ENCODE measurements at regions not wholly inside any gene's neighbourhood (a gene's known extent, or its start where the extent isn't known, plus 50 kb on each side); places are given as distances from the start of the nearest gene placed in this dataset.
"Not testable (repeated sequence)": the region's sequence is repeated elsewhere in the genome, so short reads cannot be mapped to it uniquely, and the experiment has no call there.

- CTCF ChIA-PET (ENCODE audit: low intra/inter-chr PET ratio): not testable (repeated sequence)
These were observed 219.4 kb upstream of the SGCG start for GRCh38 chr13:22961342-22961741.

GRCh38 chr13:22961835-22962537 is 218.8 kb upstream of the SGCG start:
- POLR2A ChIA-PET: no interaction called here
- Histone ChIP-seq H3K4me2 (ENCODE audit: insufficient read depth, low read length) (no peak overlapping the region), H4K20me1 (replicated peaks; ENCODE audit: control insufficient read depth, insufficient read depth, low read length) (no peaks in the 10 kb centered on the region), H3K4me1 (replicated peaks in 1 of 2; ENCODE audit: control insufficient read depth in 2 of 2, insufficient read depth in 2 of 2, low read length in 2 of 2) (no peaks in the 10 kb centered on the region; a peak in 2 of 5 replicates), H3K4me3 (no peak overlapping the region), H3K27ac (ENCODE audit: extremely low read depth, low read depth, low read length) (no peak overlapping the region), H3K27me3 (ENCODE audit: control insufficient read depth in 2 of 2, insufficient read depth in 2 of 2, low read length in 2 of 2) (no peaks in the 10 kb centered on the region; a peak in 1 of 5 replicates), H3K9me3 (replicated peaks; ENCODE audit: control insufficient read depth, insufficient read depth, low read depth, low read length) (no peaks in the 10 kb centered on the region), H3K79me2 (ENCODE audit: control insufficient read depth, insufficient read depth, low read length) (no peaks in the 10 kb centered on the region), H2AFZ (ENCODE audit: low read depth, low read length) (no peak overlapping the region), H3K9ac (ENCODE audit: insufficient read depth in 1 of 2, low read depth in 2 of 2, low read length in 2 of 2) (no peak overlapping the region), H3K36me3 (ENCODE audit: control insufficient read depth, insufficient read depth, low read length) (no peaks in the 10 kb centered on the region), H3K9me1 (ENCODE audit: control insufficient read depth, insufficient read depth, low read length) (no peaks in the 10 kb centered on the region)
- intact Hi-C loops (cut with micrococcal nuclease): no loop called here
- FAIRE-seq: no peak
- ATAC-seq: no peak
- DNase-seq (ENCODE audit: extremely low read depth in 1 of 4, low spot score in 3 of 4): no peak
- BruUV-seq (replicated peaks): no TSS peak
- CTCF ChIA-PET (ENCODE audit: low intra/inter-chr PET ratio): no interaction called here
- 28% methylated on average over 8 of the region's 16 CpGs for WGBS (ENCODE audit: insufficient coverage, low coverage, missing lambda C conversion rate)
- in situ Hi-C loops (cut with MboI): loop anchor here (5.0 kb wide), 1 partner anchor 1425 kb away; no protein-coding TSS in a partner anchor
- TF ChIP-seq DMBX1 (CRISPR knock-in tag; IDR thresholded peaks at IDR 0.05; ENCODE audit: borderline replicate concordance): no peak
- TF ChIP-seq ARID1B (IDR thresholded peaks at IDR 0.05): no peak
- no peak for TF ChIP-seq SLC30A9 (CRISPR knock-in tag; IDR thresholded peaks at IDR 0.05)
- no peak for TF ChIP-seq SIX5 (IDR thresholded peaks at IDR 0.05; ENCODE audit: borderline replicate concordance in 1 of 2, insufficient read depth in 1 of 2, low read depth in 1 of 2, low read length in 2 of 2)
- TF ChIP-seq ZNF239 (CRISPR knock-in tag; IDR thresholded peaks at IDR 0.05): no peak
- no peak for TF ChIP-seq ZNF398 (CRISPR knock-in tag; IDR thresholded peaks at IDR 0.05)
- 0 out of 2 replicates have a peak, but pooled peaks have one; percentile 28 for TF ChIP-seq BCOR (IDR thresholded peaks at IDR 0.05)
- TF ChIP-seq MXI1 (IDR thresholded peaks at IDR 0.05; ENCODE audit: low read depth, low read length): no peak
- TF ChIP-seq NUFIP1 (IDR thresholded peaks at IDR 0.05; ENCODE audit: partially characterized antibody): no peak
- TF ChIP-seq SMARCA4 (IDR thresholded peaks at IDR 0.05): no peak
- no peak for TF ChIP-seq ZNF408 (CRISPR knock-in tag; IDR thresholded peaks at IDR 0.05; ENCODE audit: low read depth)

More at GRCh38 chr13:22961342-22961741, 219.4 kb upstream of the SGCG start:
- ATAC-seq; H3K4me2 ChIP-seq (ENCODE audit: insufficient read depth, low read length); intact Hi-C loops (cut with micrococcal nuclease); DNase-seq (ENCODE audit: extremely low read depth in 1 of 4, low spot score in 3 of 4); H4K20me1 ChIP-seq (replicated peaks; ENCODE audit: control insufficient read depth, insufficient read depth, low read length); H3K4me3 ChIP-seq; POLR2A ChIA-PET; BruUV-seq (replicated peaks); H3K79me2 ChIP-seq (ENCODE audit: control insufficient read depth, insufficient read depth, low read length); H2AFZ ChIP-seq (ENCODE audit: low read depth, low read length); H3K36me3 ChIP-seq (ENCODE audit: control insufficient read depth, insufficient read depth, low read length); H3K4me1 ChIP-seq (replicated peaks in 1 of 2; ENCODE audit: control insufficient read depth in 2 of 2, insufficient read depth in 2 of 2, low read length in 2 of 2); H3K27ac ChIP-seq (ENCODE audit: extremely low read depth, low read depth, low read length); FAIRE-seq; H3K9me1 ChIP-seq (ENCODE audit: control insufficient read depth, insufficient read depth, low read length); H3K27me3 ChIP-seq (ENCODE audit: control insufficient read depth in 2 of 2, insufficient read depth in 2 of 2, low read length in 2 of 2); H3K9me3 ChIP-seq (replicated peaks; ENCODE audit: control insufficient read depth, insufficient read depth, low read depth, low read length); H3K9ac ChIP-seq (ENCODE audit: insufficient read depth in 1 of 2, low read depth in 2 of 2, low read length in 2 of 2): not testable (repeated sequence)
- no CpG with 5 or more reads among the region's 14 CpGs for WGBS (ENCODE audit: insufficient coverage, low coverage, missing lambda C conversion rate)
- in situ Hi-C loops (cut with MboI): loop anchor here (5.0 kb wide), 1 partner anchor 1426 kb away; no protein-coding TSS in a partner anchor
